ENCODE measurements at regions not wholly inside any gene's neighbourhood (a gene's known extent, or its start where the extent isn't known, plus 50 kb on each side); places are given as distances from the start of the nearest gene placed in this dataset.

- no peak for TF ChIP-seq CTCF (IDR thresholded peaks at IDR 0.05)
- no peak for TF ChIP-seq POLR2A (IDR thresholded peaks at IDR 0.05)
These were observed 141.8 kb downstream of the FAM43A start for GRCh38 chr3:194827486-194827885.

All from testis (tissue), 2 donors.